GM13977 (cell line): ENCODE measurements at regions not wholly inside any gene's neighbourhood (a gene's known extent, or its start where the extent isn't known, plus 50 kb on each side); places are given as distances from the start of the nearest gene placed in this dataset.

Experiments
- DNase-seq: peaks from one replicate; pipeline ENCODE4 v3.0.0; 2012; ENCODE audit warnings: low spot score
- in situ Hi-C: fragments of 300-500 bp; cut with MboI; formaldehyde crosslinking; loops from one replicate; pipeline ENCODE4 v1.12.0; 2022; ENCODE audit warnings: low sequenced_read_pairs, low pct_unique_long_range_greater_than_20kb, mixed read lengths, inconsistent platforms; ENCODE audit not compliant: unreplicated experiment
- TF ChIP-seq, protein P1 (sequence below): IDR thresholded peaks from 2 replicates; pipeline ENCODE4 v1.5.1; 2012; ENCODE audit warnings: mild to moderate bottlenecking, control low read depth; ENCODE audit not compliant: insufficient read depth; ENCODE audit errors: extremely low read depth, missing control alignments

DNA sequence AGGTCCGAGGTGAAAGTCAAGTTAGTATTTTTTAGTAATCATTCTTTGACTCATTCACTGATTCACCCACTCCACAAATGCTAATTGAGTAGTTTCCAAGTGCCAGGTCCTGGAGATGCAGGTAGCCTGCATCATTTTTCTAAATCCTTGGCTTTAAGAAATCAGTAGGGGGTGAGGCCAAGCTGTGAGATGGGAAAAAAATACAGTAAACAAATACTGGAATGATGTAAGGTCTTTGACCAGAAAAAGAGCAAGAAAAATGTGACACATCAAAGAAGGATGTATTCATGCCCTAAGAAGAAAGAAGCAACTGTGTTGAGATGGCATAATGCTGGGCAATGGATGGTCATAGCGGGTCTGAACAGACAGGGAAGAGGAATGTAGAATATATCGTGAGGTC lies 1386.6 kb downstream of the PCDH7 start:
- DNase-seq = no peak
- TF ChIP-seq, protein P1, sequence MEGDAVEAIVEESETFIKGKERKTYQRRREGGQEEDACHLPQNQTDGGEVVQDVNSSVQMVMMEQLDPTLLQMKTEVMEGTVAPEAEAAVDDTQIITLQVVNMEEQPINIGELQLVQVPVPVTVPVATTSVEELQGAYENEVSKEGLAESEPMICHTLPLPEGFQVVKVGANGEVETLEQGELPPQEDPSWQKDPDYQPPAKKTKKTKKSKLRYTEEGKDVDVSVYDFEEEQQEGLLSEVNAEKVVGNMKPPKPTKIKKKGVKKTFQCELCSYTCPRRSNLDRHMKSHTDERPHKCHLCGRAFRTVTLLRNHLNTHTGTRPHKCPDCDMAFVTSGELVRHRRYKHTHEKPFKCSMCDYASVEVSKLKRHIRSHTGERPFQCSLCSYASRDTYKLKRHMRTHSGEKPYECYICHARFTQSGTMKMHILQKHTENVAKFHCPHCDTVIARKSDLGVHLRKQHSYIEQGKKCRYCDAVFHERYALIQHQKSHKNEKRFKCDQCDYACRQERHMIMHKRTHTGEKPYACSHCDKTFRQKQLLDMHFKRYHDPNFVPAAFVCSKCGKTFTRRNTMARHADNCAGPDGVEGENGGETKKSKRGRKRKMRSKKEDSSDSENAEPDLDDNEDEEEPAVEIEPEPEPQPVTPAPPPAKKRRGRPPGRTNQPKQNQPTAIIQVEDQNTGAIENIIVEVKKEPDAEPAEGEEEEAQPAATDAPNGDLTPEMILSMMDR = no peak

DNA sequence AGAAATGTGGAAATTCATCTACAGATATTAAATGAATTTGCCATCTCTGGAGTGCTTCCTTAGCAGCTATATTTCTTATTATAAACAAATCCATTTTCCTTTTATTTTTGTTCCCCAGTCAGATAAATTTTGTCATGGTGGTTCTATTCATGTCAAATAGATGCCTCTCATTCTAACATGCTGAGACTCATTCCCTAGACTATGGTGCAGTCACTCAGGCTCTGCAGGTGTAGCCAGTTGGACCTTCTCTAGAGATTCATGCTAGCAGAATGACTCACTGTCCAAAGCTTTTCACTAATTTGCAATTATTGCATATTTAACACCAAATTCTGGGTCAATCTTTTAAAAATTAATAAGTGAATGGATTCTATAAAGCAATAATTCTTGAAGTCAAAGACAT lies 1392.7 kb downstream of the PCDH7 start:
- TF ChIP-seq, protein P1 = no peak
- no peak for DNase-seq
- in situ Hi-C loops = no loop called here

More for the DNA sequence above, 1386.6 kb downstream of the PCDH7 start:
- in situ Hi-C loops = no loop called here

DNA sequence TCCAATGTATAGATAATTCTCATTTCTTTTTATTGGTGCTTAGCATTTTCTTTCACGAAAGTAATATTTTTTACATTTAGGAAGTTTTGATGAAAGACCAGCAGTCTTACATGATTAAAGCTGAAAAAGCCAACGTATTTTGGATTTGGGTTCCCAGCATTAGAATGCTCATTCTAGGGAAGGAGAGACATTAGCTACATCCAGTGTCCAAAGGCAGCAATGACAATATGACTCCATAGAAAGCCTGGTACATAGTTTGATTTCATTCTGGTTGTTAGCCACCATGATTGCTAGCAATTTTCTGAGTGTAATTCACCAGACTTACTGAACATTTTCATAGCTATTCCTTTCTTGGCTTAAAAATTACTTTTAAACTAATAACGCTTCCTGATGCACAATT lies 1397.5 kb downstream of the PCDH7 start:
- in situ Hi-C loops = no loop called here
- TF ChIP-seq, protein P1 = no peak
- DNase-seq = no peak

DNA sequence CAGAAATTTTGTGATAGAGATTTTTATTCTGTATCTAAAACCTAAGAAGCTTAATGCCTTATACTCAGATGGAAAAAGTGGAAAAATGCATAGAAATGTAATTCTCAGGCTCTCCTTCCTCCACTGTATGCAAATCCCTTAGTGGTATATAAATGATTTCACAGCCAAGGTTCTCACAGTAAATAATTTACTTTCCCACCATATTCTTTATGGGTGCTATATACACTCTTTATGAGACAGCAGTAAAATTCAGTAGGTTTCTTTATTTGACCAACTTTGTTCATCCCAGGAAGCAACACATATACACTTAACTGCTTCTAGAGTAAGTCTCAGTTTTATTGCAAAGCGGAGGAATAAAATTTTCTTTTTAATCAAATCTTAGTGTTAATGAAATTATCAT lies 1399.7 kb downstream of the PCDH7 start:
- in situ Hi-C loops = no loop called here
- TF ChIP-seq, protein P1 = no peak
- DNase-seq = no peak

DNA sequence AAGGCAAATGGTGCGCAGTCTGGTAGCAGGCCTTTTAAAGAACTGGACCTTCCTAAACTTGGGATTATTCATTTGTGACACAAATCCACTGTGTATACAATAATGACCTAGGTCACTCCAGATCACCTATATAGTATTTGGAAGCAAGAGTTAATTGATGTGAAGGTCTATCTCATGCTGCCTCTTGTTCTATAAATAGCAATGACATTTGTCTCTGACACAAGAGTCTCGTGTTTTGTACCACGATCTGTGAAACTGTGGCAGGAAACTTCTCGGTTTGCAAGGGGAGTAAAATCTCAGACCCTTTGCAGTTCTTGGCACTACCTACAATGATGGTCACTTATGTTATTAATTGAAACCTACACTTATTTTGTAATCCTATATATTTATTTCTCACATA lies 1408.4 kb downstream of the PCDH7 start:
- TF ChIP-seq, protein P1 = no peak
- no peak for DNase-seq

DNA sequence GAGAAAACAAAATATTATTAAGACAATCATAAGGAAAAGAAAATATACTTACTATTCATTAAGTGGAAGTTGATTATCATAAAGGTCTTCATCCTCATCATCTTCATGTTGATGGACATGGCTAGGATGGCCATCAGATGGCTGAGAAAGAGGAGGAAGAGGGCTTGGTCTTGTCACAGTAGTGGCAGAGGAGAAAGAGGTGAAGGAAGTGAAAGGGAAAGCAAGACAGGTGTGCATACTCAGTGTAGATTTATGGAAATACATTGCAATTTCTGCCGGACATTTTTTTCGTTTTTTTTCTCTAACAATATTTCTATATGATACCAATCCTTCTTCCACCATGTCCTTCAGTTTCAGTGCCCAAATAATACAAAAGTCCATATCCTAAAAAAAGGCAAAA lies 1409.8 kb downstream of the PCDH7 start:
- no peak for DNase-seq
- TF ChIP-seq, protein P1 = no peak
- in situ Hi-C loops = no loop called here

More for the DNA sequence above, 1408.4 kb downstream of the PCDH7 start:
- in situ Hi-C loops = no loop called here

DNA sequence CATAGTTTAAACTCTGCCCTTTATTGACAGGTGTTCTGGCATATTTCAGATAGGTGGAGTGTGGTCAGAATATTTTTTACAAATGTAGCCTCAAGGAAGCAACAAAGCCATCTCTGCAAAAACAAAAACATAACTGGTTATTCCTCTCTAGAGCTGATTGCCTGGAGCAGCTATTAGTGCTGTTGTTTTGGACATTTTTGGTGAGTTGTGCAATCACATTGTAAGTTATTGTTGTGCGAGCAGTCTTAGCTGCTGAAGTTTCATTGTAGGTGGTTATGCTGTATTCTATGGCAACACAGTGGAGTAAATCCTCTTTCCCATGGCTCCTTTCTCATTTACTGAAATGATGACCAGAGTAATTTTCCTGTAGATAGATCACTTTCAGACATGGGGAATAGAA lies 1413.0 kb downstream of the PCDH7 start:
- in situ Hi-C loops = no loop called here
- TF ChIP-seq, protein P1 = no peak
- no peak for DNase-seq
